ENCODE measurements at regions not wholly inside any gene's neighbourhood (a gene's known extent, or its start where the extent isn't known, plus 50 kb on each side); places are given as distances from the start of the nearest gene placed in this dataset.

DNA sequence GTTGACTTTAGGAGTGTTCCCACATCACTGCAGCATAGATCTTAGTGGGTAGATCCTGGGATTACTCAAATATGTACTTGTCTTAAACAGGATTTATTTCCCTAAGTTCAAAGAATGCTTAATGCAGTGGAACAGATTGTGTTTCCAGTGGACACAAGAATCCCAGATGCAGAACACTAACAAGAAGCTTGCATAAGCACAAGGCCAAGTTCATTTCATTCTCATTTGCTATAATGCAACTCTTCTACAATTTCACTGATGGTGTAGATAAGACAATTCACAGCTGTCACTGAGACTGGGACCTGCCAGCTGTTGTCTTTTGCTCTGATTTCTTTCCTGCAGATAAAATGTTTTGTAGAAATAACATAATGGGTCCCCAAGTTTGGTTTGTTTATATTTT is 225.6 kb downstream of the NFKBIZ start:
- Histone ChIP-seq H3K36me3 (replicated peaks in 1 of 2; ENCODE audit: control extremely low read depth in 1 of 2, control insufficient read depth in 1 of 2, extremely low read depth in 1 of 2, insufficient read depth in 2 of 2, low read length in 1 of 2) (no peaks in the 10 kb centered on the region), H3K4me2 (replicated peaks; ENCODE audit: low read depth, low read length, poor library complexity, severe bottlenecking) (no peak overlapping the region), H3K4me3 (ENCODE audit: control extremely low read depth in 1 of 5, extremely low read depth in 1 of 5, insufficient read depth in 1 of 5, low read depth in 2 of 5, low read length in 4 of 5) (no peak overlapping the region), H3K9ac (ENCODE audit: low read length) (no peak overlapping the region), H2AFZ (ENCODE audit: insufficient read depth, low read depth, low read length, poor library complexity, severe bottlenecking) (no peak overlapping the region), H4K20me1 (ENCODE audit: control insufficient read depth, insufficient read depth, low read length, poor library complexity, severe bottlenecking) (no peaks in the 10 kb centered on the region), H3K79me2 (ENCODE audit: control insufficient read depth, insufficient read depth, low read length) (no peaks in the 10 kb centered on the region), H3K27ac (ENCODE audit: low read length in 2 of 2) (no peak overlapping the region), H3K4me1 (ENCODE audit: control insufficient read depth in 2 of 2, insufficient read depth in 2 of 2, low read length in 2 of 2) (peaks cover 19 to 20% of the 10 kb centered on the region in 2 donors), H3K27me3 (replicated peaks in 1 of 4; ENCODE audit: control extremely low read depth in 1 of 4, control insufficient read depth in 3 of 4, insufficient read depth in 4 of 4, low read length in 3 of 4) (no peaks in the 10 kb centered on the region), H3K9me3 (ENCODE audit: control extremely low read depth in 1 of 3, control insufficient read depth in 2 of 3, insufficient read depth in 1 of 3, low read length in 2 of 3) (no peaks in the 10 kb centered on the region)
- TF ChIP-seq, protein P1, sequence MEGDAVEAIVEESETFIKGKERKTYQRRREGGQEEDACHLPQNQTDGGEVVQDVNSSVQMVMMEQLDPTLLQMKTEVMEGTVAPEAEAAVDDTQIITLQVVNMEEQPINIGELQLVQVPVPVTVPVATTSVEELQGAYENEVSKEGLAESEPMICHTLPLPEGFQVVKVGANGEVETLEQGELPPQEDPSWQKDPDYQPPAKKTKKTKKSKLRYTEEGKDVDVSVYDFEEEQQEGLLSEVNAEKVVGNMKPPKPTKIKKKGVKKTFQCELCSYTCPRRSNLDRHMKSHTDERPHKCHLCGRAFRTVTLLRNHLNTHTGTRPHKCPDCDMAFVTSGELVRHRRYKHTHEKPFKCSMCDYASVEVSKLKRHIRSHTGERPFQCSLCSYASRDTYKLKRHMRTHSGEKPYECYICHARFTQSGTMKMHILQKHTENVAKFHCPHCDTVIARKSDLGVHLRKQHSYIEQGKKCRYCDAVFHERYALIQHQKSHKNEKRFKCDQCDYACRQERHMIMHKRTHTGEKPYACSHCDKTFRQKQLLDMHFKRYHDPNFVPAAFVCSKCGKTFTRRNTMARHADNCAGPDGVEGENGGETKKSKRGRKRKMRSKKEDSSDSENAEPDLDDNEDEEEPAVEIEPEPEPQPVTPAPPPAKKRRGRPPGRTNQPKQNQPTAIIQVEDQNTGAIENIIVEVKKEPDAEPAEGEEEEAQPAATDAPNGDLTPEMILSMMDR (IDR thresholded peaks at IDR 0.05), result no peak
- TF ChIP-seq EZH2 (IDR thresholded peaks at IDR 0.05; ENCODE audit: borderline replicate concordance, insufficient read depth, low read depth, low read length, poor library complexity, severe bottlenecking), result no peak
- ChIA-PET CTCF (no interaction called here), POLR2A (no interaction called here)
- Mint-ChIP-seq H3K4me1 (peaks cover 17% of the 10 kb centered on the region), H3K27me3 (no peaks in the 10 kb centered on the region), H3K27ac (no peak overlapping the region), H3K9me3 (ENCODE audit: insufficient read depth) (no peaks in the 10 kb centered on the region), H3K4me3 (no peak overlapping the region)
- intact Hi-C loops (cut with micrococcal nuclease), result no loop called here
- no peak for ATAC-seq (ENCODE audit: low read depth)
- DNase-seq, result no peak

DNA sequence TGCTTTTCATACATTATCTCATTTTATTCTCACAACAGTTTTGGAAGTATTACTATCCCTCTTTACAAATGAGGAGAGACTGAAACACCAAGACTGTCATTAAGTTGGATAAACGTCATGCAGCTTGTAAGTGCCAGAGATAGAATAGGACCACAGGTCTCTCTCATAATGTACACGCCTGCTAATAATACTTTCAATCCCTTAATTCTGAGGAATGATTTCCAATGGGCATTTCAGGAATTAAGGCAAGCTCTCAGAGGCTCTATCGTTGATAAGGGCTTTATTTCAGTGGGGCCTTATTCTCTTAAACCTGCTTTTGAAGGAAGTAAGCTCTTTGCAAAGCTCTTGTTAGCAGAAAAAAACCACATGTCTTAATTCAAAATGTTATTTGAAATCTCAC is 229.1 kb downstream of the NFKBIZ start:
- ChIA-PET CTCF (interaction anchor here (1.0 to 1.6 kb wide), 3 partner anchors 15 to 229 kb away, joined by 3 read pairs; partner anchors contain the start of gene NFKBIZ), POLR2A (no interaction called here)
- H3K9me3 ChIP-seq (ENCODE audit: control extremely low read depth in 1 of 3, control insufficient read depth in 2 of 3, insufficient read depth in 1 of 3, low read length in 2 of 3), result no peaks in the 10 kb centered on the region
- WGBS (ENCODE audit: insufficient coverage), result no CpG with 5 or more reads among the region's 3 CpGs
- no peak for TF ChIP-seq EZH2 (IDR thresholded peaks at IDR 0.05; ENCODE audit: borderline replicate concordance, insufficient read depth, low read depth, low read length, poor library complexity, severe bottlenecking)
- TF ChIP-seq, protein P1 (IDR thresholded peaks at IDR 0.05), result no peak
- no peaks in the 10 kb centered on the region for H3K79me2 ChIP-seq (ENCODE audit: control insufficient read depth, insufficient read depth, low read length)
- H4K20me1 ChIP-seq (ENCODE audit: control insufficient read depth, insufficient read depth, low read length, poor library complexity, severe bottlenecking), result no peaks in the 10 kb centered on the region
- H2AFZ ChIP-seq (ENCODE audit: insufficient read depth, low read depth, low read length, poor library complexity, severe bottlenecking), result peak overlapping the region; percentile 65
- Mint-ChIP-seq H3K9me3 (ENCODE audit: insufficient read depth) (no peaks in the 10 kb centered on the region), H3K27me3 (no peaks in the 10 kb centered on the region), H3K4me1 (peaks cover 30% of the 10 kb centered on the region), H3K4me3 (no peak overlapping the region), H3K27ac (peak overlapping the region; percentile 42)
- H3K4me3 ChIP-seq (ENCODE audit: control extremely low read depth in 1 of 5, extremely low read depth in 1 of 5, insufficient read depth in 1 of 5, low read depth in 2 of 5, low read length in 4 of 5), result no peak overlapping the region
- H3K36me3 ChIP-seq (replicated peaks in 1 of 2; ENCODE audit: control extremely low read depth in 1 of 2, control insufficient read depth in 1 of 2, extremely low read depth in 1 of 2, insufficient read depth in 2 of 2, low read length in 1 of 2), result no peaks in the 10 kb centered on the region
- H3K4me2 ChIP-seq (replicated peaks; ENCODE audit: low read depth, low read length, poor library complexity, severe bottlenecking), result peak overlapping the region; percentile 46
- H3K27me3 ChIP-seq (replicated peaks in 1 of 4; ENCODE audit: control extremely low read depth in 1 of 4, control insufficient read depth in 3 of 4, insufficient read depth in 4 of 4, low read length in 3 of 4), result no peaks in the 10 kb centered on the region
- H3K4me1 ChIP-seq (ENCODE audit: control insufficient read depth in 2 of 2, insufficient read depth in 2 of 2, low read length in 2 of 2), result peaks cover 22 to 35% of the 10 kb centered on the region in 2 donors
- H3K9ac ChIP-seq (ENCODE audit: low read length), result no peak overlapping the region
- DNase-seq, result no peak
- ATAC-seq (ENCODE audit: low read depth), result no peak
- intact Hi-C loops (cut with micrococcal nuclease), result no loop called here
- peak overlapping the region in 1 of 2 donors; percentile 80 for H3K27ac ChIP-seq (ENCODE audit: low read length in 2 of 2)

All from B cell (primary cell).